Parathyroid adenoma (tissue), 2 donors: ENCODE measurements at regions not wholly inside any gene's neighbourhood (a gene's known extent, or its start where the extent isn't known, plus 50 kb on each side); places are given as distances from the start of the nearest gene placed in this dataset.

Source experiments
- H2AFZ ChIP-seq: fragments of 300-600 bp; sonication (generic); one replicate; pipeline ENCODE4 v1.7.0; 2017; ENCODE audit warnings: antibody characterized with exemption, mild to moderate bottlenecking
- H3K27ac ChIP-seq: fragments of 300-600 bp; sonication (generic); one replicate; pipeline ENCODE4 v1.7.0; 2017
- H3K27me3 ChIP-seq: fragments of 300-600 bp; sonication (generic); one replicate; pipeline ENCODE4 v1.7.0; 2017; ENCODE audit warnings: low read length; ENCODE audit not compliant: control insufficient read depth, insufficient read depth
- H3K36me3 ChIP-seq: fragments of 300-600 bp; sonication (generic); one replicate; pipeline ENCODE4 v1.7.0; 2017; ENCODE audit warnings: low read length; ENCODE audit not compliant: control insufficient read depth, insufficient read depth
- H3K4me1 ChIP-seq: fragments of 300-600 bp; sonication (generic); one replicate; pipeline ENCODE4 v1.7.0; 2017; ENCODE audit warnings: control low read depth
- H3K4me2 ChIP-seq: fragments of 300-600 bp; sonication (generic); one replicate; pipeline ENCODE4 v1.7.0; 2017; ENCODE audit warnings: low read length
- H3K4me3 ChIP-seq: fragments of 300-600 bp; sonication (generic); one replicate; pipeline ENCODE4 v1.7.0; 2017; ENCODE audit warnings: low read depth, low read length
- H3K79me2 ChIP-seq: fragments of 300-600 bp; sonication (generic); one replicate; pipeline ENCODE4 v1.7.0; 2017; ENCODE audit warnings: control low read depth
- H3K9ac ChIP-seq: fragments of 300-600 bp; sonication (generic); one replicate; pipeline ENCODE4 v1.7.0; 2017; ENCODE audit warnings: mild to moderate bottlenecking
- H3K9me3 ChIP-seq: fragments of 300-600 bp; sonication (generic); one replicate; pipeline ENCODE4 v1.7.0; 2017; ENCODE audit warnings: low read length; ENCODE audit not compliant: control insufficient read depth
- CTCF ChIP-seq: fragments of 300-600 bp; sonication (generic); IDR thresholded peaks from one replicate; pipeline ENCODE4 v1.7.0; 2017; ENCODE audit warnings: antibody characterized with exemption, mild to moderate bottlenecking
- donor health status: primary hyperparathyroidism.

- no peaks in the 10 kb centered on the region for H3K27me3 ChIP-seq
- TF ChIP-seq CTCF = no peak
- no peak overlapping the region for H3K9ac ChIP-seq
- H2AFZ ChIP-seq = no peak overlapping the region
- no peaks in the 10 kb centered on the region for H3K79me2 ChIP-seq
- H3K36me3 ChIP-seq = no peaks in the 10 kb centered on the region
- no peaks in the 10 kb centered on the region for H3K4me1 ChIP-seq
- H3K9me3 ChIP-seq = no peaks in the 10 kb centered on the region
- no peak overlapping the region for H3K4me3 ChIP-seq
- no peak overlapping the region for H3K4me2 ChIP-seq
- no peak overlapping the region for H3K27ac ChIP-seq
Observed at GRCh38 chr13:40148742-40149141, 493.3 kb downstream of the COG6 start.

GRCh38 chr13:40149611-40150274 is 494.3 kb downstream of the COG6 start:
- H3K79me2 ChIP-seq = no peaks in the 10 kb centered on the region
- no peak overlapping the region for H3K9ac ChIP-seq
- H2AFZ ChIP-seq = no peak overlapping the region
- no peak overlapping the region for H3K27ac ChIP-seq
- H3K4me1 ChIP-seq = no peaks in the 10 kb centered on the region
- H3K9me3 ChIP-seq = no peaks in the 10 kb centered on the region
- no peaks in the 10 kb centered on the region for H3K27me3 ChIP-seq
- H3K4me3 ChIP-seq = no peak overlapping the region
- TF ChIP-seq CTCF = no peak
- no peak overlapping the region for H3K4me2 ChIP-seq
- no peaks in the 10 kb centered on the region for H3K36me3 ChIP-seq

- Histone ChIP-seq H3K9me3 (no peaks in the 10 kb centered on the region), H3K27ac (no peak overlapping the region)
Observed at GRCh38 chr13:40151673-40152072, 496.2 kb downstream of the COG6 start.

GRCh38 chr13:40152145-40152544 is 496.7 kb downstream of the COG6 start:
- no peaks in the 10 kb centered on the region for H3K9me3 ChIP-seq
- no peak overlapping the region for H3K9ac ChIP-seq
- H3K4me3 ChIP-seq = no peak overlapping the region
- no peaks in the 10 kb centered on the region for H3K4me1 ChIP-seq
- no peaks in the 10 kb centered on the region for H3K27me3 ChIP-seq
- H2AFZ ChIP-seq = no peak overlapping the region
- no peaks in the 10 kb centered on the region for H3K36me3 ChIP-seq
- no peaks in the 10 kb centered on the region for H3K79me2 ChIP-seq
- no peak for TF ChIP-seq CTCF
- no peak overlapping the region for H3K27ac ChIP-seq
- no peak overlapping the region for H3K4me2 ChIP-seq

More at GRCh38 chr13:40151673-40152072, 496.2 kb downstream of the COG6 start:
- Histone ChIP-seq H3K79me2 (no peaks in the 10 kb centered on the region), H3K9ac (no peak overlapping the region), H2AFZ (no peak overlapping the region), H3K4me2 (no peak overlapping the region), H3K27me3 (no peaks in the 10 kb centered on the region), H3K4me3 (no peak overlapping the region), H3K4me1 (no peaks in the 10 kb centered on the region), H3K36me3 (no peaks in the 10 kb centered on the region)
- no peak for TF ChIP-seq CTCF

- no peak overlapping the region for H3K27ac ChIP-seq
- no peaks in the 10 kb centered on the region for H3K36me3 ChIP-seq
- no peak overlapping the region for H3K4me2 ChIP-seq
- H2AFZ ChIP-seq = no peak overlapping the region
- no peaks in the 10 kb centered on the region for H3K4me1 ChIP-seq
- no peak overlapping the region for H3K9ac ChIP-seq
- H3K4me3 ChIP-seq = no peak overlapping the region
- no peaks in the 10 kb centered on the region for H3K9me3 ChIP-seq
- H3K27me3 ChIP-seq = no peaks in the 10 kb centered on the region
- H3K79me2 ChIP-seq = no peaks in the 10 kb centered on the region
- no peak for TF ChIP-seq CTCF
Observed at GRCh38 chr13:40152922-40153321, 497.5 kb downstream of the COG6 start.
